Liver (tissue), 3 donors: ENCODE measurements at regions not wholly inside any gene's neighbourhood (a gene's known extent, or its start where the extent isn't known, plus 50 kb on each side); places are given as distances from the start of the nearest gene placed in this dataset.

ENCODE experiments used
- CTCF ChIP-seq: fragments of 150-350 bp; IDR thresholded peaks from 2 replicates; pipeline ENCODE4 v1.5.1; 2017; ENCODE audit warnings: improper control_type of control experiment, low read depth, low read length; ENCODE audit not compliant: missing input control
- EGR1 ChIP-seq, 2 donors: IDR thresholded peaks; 2 replicates each; pipeline ENCODE4 v1.6.1; 2016 to 2018; ENCODE audit warnings: antibody characterized with exemption in 2 of 2, low read depth in 2 of 2
- FOXA1 ChIP-seq: IDR thresholded peaks from 2 replicates; pipeline ENCODE4 v1.6.1; 2016; ENCODE audit warnings: antibody characterized with exemption
- HNF4A ChIP-seq, 2 donors: conservative IDR thresholded peaks; 2 replicates each; pipeline ENCODE4 v1.6.1; 2016; ENCODE audit warnings: antibody characterized with exemption in 2 of 2, mild to moderate bottlenecking in 2 of 2
- MAX ChIP-seq: IDR thresholded peaks from 2 replicates; pipeline ENCODE4 v1.6.1; 2016; ENCODE audit warnings: antibody characterized with exemption
- RAD21 ChIP-seq, 2 donors: IDR thresholded peaks; 2 replicates each; pipeline ENCODE4 v1.6.1; 2016; ENCODE audit warnings: antibody characterized with exemption in 2 of 2, mild to moderate bottlenecking in 2 of 2
- SP1 ChIP-seq: IDR thresholded peaks from 2 replicates; pipeline ENCODE4 v1.6.1; 2018; ENCODE audit warnings: antibody characterized with exemption, mild to moderate bottlenecking
- TAF1 ChIP-seq: conservative IDR thresholded peaks from 2 replicates; pipeline ENCODE4 v1.6.1; 2016; ENCODE audit warnings: antibody characterized with exemption, mild to moderate bottlenecking
- ZBTB33 ChIP-seq: IDR thresholded peaks from 2 replicates; pipeline ENCODE4 v1.6.1; 2016; ENCODE audit warnings: antibody characterized with exemption
- TF ChIP-seq, protein P1 (sequence below): IDR thresholded peaks from 2 replicates; pipeline ENCODE4 v1.6.1; 2016; ENCODE audit warnings: antibody characterized with exemption
- donor health status: healthy.
- donor health status: healthy.

DNA sequence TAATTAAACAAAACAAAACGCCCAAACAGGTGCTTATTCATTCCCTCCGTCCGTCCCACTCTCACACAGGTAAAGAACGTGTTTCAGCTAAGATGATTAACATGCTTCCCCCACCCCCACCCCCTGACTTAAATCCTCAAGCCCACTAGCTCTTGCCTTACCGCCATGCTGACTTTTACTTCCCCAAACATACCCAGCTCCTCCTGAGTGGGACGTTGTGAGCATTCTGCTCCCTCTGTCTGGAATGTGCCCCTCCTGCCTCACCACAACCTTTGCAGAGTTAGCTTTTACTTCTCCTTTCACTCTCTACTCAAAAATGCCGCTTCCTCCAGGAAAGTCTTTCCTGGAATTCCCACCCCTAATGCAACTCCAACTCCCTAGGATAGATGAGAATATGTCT, 774.0 kb upstream of the RBFOX1 start:
- TF ChIP-seq FOXA1: no peak
- TF ChIP-seq CTCF: no peak
- no peak for TF ChIP-seq MAX
- no peak for TF ChIP-seq HNF4A (conservative IDR thresholded peaks at IDR 0.05)
- TF ChIP-seq, protein P1, sequence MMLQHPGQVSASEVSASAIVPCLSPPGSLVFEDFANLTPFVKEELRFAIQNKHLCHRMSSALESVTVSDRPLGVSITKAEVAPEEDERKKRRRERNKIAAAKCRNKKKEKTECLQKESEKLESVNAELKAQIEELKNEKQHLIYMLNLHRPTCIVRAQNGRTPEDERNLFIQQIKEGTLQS: no peak
- TF ChIP-seq RAD21 (IDR thresholded peaks at IDR 0.05): no peak
- TF ChIP-seq EGR1 (IDR thresholded peaks at IDR 0.05; ENCODE audit: low read depth in 2 of 2): no peak
- TF ChIP-seq SP1: no peak
- TF ChIP-seq TAF1: no peak
- TF ChIP-seq ZBTB33: no peak
